Body of pancreas (tissue), 4 donors: ENCODE measurements at regions not wholly inside any gene's neighbourhood (a gene's known extent, or its start where the extent isn't known, plus 50 kb on each side); places are given as distances from the start of the nearest gene placed in this dataset.

ENCODE experiments used
- ATAC-seq: fragments of 150-250 bp; one replicate; pipeline ENCODE4 v1.9.1; 2016
- DNase-seq, 4 donors: peaks; one replicate each; pipeline ENCODE4 v3.0.0-alpha.2; 2019
- H3K27ac ChIP-seq, 4 donors: fragments of 200-600 bp; sonication (generic); 1 replicate in 3 of 4; 2 replicates in 1 of 4; pipeline versions ENCODE4 v1.5.1 to v1.6.1; 2016 to 2019; ENCODE audit warnings: mild to moderate bottlenecking in 1 of 4, mixed read lengths in 1 of 4, moderate library complexity in 1 of 4
- H3K27me3 ChIP-seq, 2 donors: fragments of 200-600 bp; sonication (generic); one replicate each; pipeline ENCODE4 v1.6.0; 2016; ENCODE audit warnings: mild to moderate bottlenecking in 1 of 2
- H3K36me3 ChIP-seq, 2 donors: fragments of 200-600 bp; sonication (generic); replicated peaks in 1 of 2; 2 replicates each; pipeline ENCODE4 v1.5.1; 2016; ENCODE audit warnings: low read depth in 2 of 2; ENCODE audit not compliant: insufficient read depth in 1 of 2
- H3K4me1 ChIP-seq: fragments of 200-600 bp; sonication (generic); one replicate; pipeline ENCODE4 v1.6.0; 2016
- H3K4me3 ChIP-seq, 2 donors: fragments of 200-600 bp; sonication (generic); 1 replicate in 1 of 2; 2 replicates in 1 of 2; pipeline ENCODE4 v1.5.1; 2016 to 2019
- H3K9me3 ChIP-seq, 3 donors: fragments of 200-600 bp; sonication (generic); 1 replicate in 2 of 3; 2 replicates in 1 of 3; pipeline ENCODE4 v1.5.1; 2016
- CTCF ChIP-seq, 7 experiments: fragments of 450-650 bp in 4 of 7; fragments of 200-600 bp in 3 of 7; sonication (generic) in 3 of 7; IDR thresholded peaks; one replicate each; pipeline ENCODE4 v1.5.1; 2016 to 2019; ENCODE audit warnings: antibody characterized with exemption in 7 of 7
- POLR2A ChIP-seq, 3 donors: fragments of 450-650 bp; IDR thresholded peaks; one replicate each; pipeline ENCODE4 v1.6.1; 2016; ENCODE audit warnings: antibody characterized with exemption in 3 of 3, mild to moderate bottlenecking in 2 of 3
- WGBS, 2 donors: methylation state at CpG; one replicate each; pipeline ENCODE4 v1.1.5; 2017; 5-methylcytosine and 5-hydroxymethylcytosine counted together
- intact Hi-C: fragments of 100-400 bp; cut with DNase I; formaldehyde crosslinking; loops from one replicate; pipeline ENCODE4 v1.15.1; 2023

- TF ChIP-seq POLR2A (IDR thresholded peaks at IDR 0.05) (no peak), CTCF (IDR thresholded peaks at IDR 0.05) (no peak)
- H3K27ac ChIP-seq = no peak overlapping the region
- intact Hi-C loops = no loop called here
- peaks cover 10% of the 10 kb centered on the region for H3K4me1 ChIP-seq
- no peaks in the 10 kb centered on the region for H3K27me3 ChIP-seq
- DNase-seq (no peak), ATAC-seq (no peak)
- no peaks in the 10 kb centered on the region for H3K9me3 ChIP-seq
- 85 to 91% methylated on average over 7 of the region's 7 CpGs for WGBS, 2 donors
- H3K36me3 ChIP-seq = no peaks in the 10 kb centered on the region
- no peak overlapping the region for H3K4me3 ChIP-seq
Measured at GRCh38 chr9:23603311-23603710, 222.7 kb downstream of the ELAVL2 start.

GRCh38 chr9:23606107-23606506 lies 219.9 kb downstream of the ELAVL2 start:
- H3K9me3 ChIP-seq = no peaks in the 10 kb centered on the region
- no peak overlapping the region for H3K27ac ChIP-seq
- no peaks in the 10 kb centered on the region for H3K27me3 ChIP-seq
- intact Hi-C loops = no loop called here
- no peaks in the 10 kb centered on the region for H3K36me3 ChIP-seq
- H3K4me1 ChIP-seq = peaks cover 4% of the 10 kb centered on the region
- no peak for ATAC-seq
- no peak for DNase-seq
- WGBS, 2 donors = 76% methylated on average over 1 of the region's 1 CpG
- no peak for TF ChIP-seq CTCF (IDR thresholded peaks at IDR 0.05)
- no peak for TF ChIP-seq POLR2A (IDR thresholded peaks at IDR 0.05)
- no peak overlapping the region for H3K4me3 ChIP-seq

- Histone ChIP-seq H3K4me1 (peaks cover 4% of the 10 kb centered on the region), H3K27ac (no peak overlapping the region), H3K9me3 (no peaks in the 10 kb centered on the region), H3K27me3 (no peaks in the 10 kb centered on the region), H3K4me3 (no peak overlapping the region), H3K36me3 (no peaks in the 10 kb centered on the region)
- 14 to 23% methylated on average over 3 of the region's 3 CpGs for WGBS, 2 donors
- TF ChIP-seq POLR2A (IDR thresholded peaks at IDR 0.05) (no peak), CTCF (IDR thresholded peaks at IDR 0.05) (no peak)
- intact Hi-C loops = no loop called here
- no peak for DNase-seq
- ATAC-seq = peak; percentile 42
Measured at GRCh38 chr9:23608456-23608855, 217.6 kb downstream of the ELAVL2 start.

- ATAC-seq (no peak), DNase-seq (no peak)
- Histone ChIP-seq H3K27ac (no peak overlapping the region), H3K9me3 (no peaks in the 10 kb centered on the region), H3K4me1 (peaks cover 4% of the 10 kb centered on the region), H3K27me3 (no peaks in the 10 kb centered on the region), H3K4me3 (no peak overlapping the region), H3K36me3 (no peaks in the 10 kb centered on the region)
- TF ChIP-seq CTCF (IDR thresholded peaks at IDR 0.05) = no peak
- TF ChIP-seq POLR2A (IDR thresholded peaks at IDR 0.05) = no peak
- WGBS, 2 donors = 51 to 57% methylated on average over 3 of the region's 3 CpGs
- intact Hi-C loops = no loop called here
Measured at GRCh38 chr9:23611869-23612268, 214.2 kb downstream of the ELAVL2 start.

GRCh38 chr9:23615569-23615968 lies 210.5 kb downstream of the ELAVL2 start:
- no peak for ATAC-seq
- Histone ChIP-seq H3K27ac (no peak overlapping the region), H3K9me3 (no peaks in the 10 kb centered on the region), H3K36me3 (no peaks in the 10 kb centered on the region), H3K4me3 (no peak overlapping the region), H3K27me3 (no peaks in the 10 kb centered on the region), H3K4me1 (no peaks in the 10 kb centered on the region)
- WGBS, 2 donors = 72 to 86% methylated on average over 6 of the region's 6 CpGs
- no peak for DNase-seq
- TF ChIP-seq CTCF (IDR thresholded peaks at IDR 0.05) (no peak), POLR2A (IDR thresholded peaks at IDR 0.05) (no peak)
- intact Hi-C loops = no loop called here
